SK-N-SH (cell line): ENCODE measurements at regions not wholly inside any gene's neighbourhood (a gene's known extent, or its start where the extent isn't known, plus 50 kb on each side); places are given as distances from the start of the nearest gene placed in this dataset.

Source experiments
- CTCF ChIA-PET: fragments of 300-600, 350-600 bp; formaldehyde crosslinking; extraction: SDS; loops from one replicate; lab custom pipeline; 2021; lab: Yijun Ruan, JAX
- POLR2A ChIA-PET: fragments of 350-600 bp; sonication (Branson Sonifier 250); formaldehyde crosslinking; extraction: SDS; loops from one replicate; lab custom pipeline; 2020; ENCODE audit warnings: antibody characterized with exemption, inconsistent platforms; lab: Yijun Ruan, JAX
- DNase-seq: peaks from one replicate; pipeline ENCODE4 v3.0.0; 2012
- H2AFZ ChIP-seq: fragments of 200-600 bp; sonication (generic); 2 replicates; pipeline ENCODE4 v1.8.1; 2016; ENCODE audit warnings: antibody characterized with exemption, mild to moderate bottlenecking, low read depth
- H3F3A ChIP-seq: fragments of 200-600 bp; sonication (generic); replicated peaks from 2 replicates; pipeline ENCODE3; 2016; ENCODE audit warnings: antibody characterized with exemption, mild to moderate bottlenecking; ENCODE audit not compliant: insufficient read depth
- H3K27ac ChIP-seq, 2 experiments: fragments of 200-500 bp in 1 of 2; fragments of 200-600 bp in 1 of 2; sonication (Bioruptor generic) in 1 of 2; sonication (generic), shearing (Covaris generic) in 1 of 2; 2 replicates each; pipeline versions ENCODE4 v1.5.1 to v1.6.1; 2014 to 2016; ENCODE audit warnings: low read depth in 2 of 2, inconsistent platforms in 1 of 2, low read length in 1 of 2, mild to moderate bottlenecking in 1 of 2, mixed read lengths in 1 of 2
- H3K27me3 ChIP-seq: fragments of 200-600 bp; sonication (generic), shearing (Covaris generic); 2 replicates; pipeline ENCODE4 v1.6.1; 2016; ENCODE audit warnings: mixed run types; ENCODE audit not compliant: insufficient read depth
- H3K36me3 ChIP-seq, 2 experiments: fragments of 200-500 bp in 1 of 2; fragments of 200-600 bp in 1 of 2; sonication (Bioruptor generic) in 1 of 2; sonication (generic) in 1 of 2; replicated peaks in 1 of 2; 2 replicates each; pipeline versions ENCODE3 to v1.5.1; 2014 to 2016; ENCODE audit warnings: low read length in 1 of 2, mild to moderate bottlenecking in 1 of 2; ENCODE audit not compliant: insufficient read depth in 2 of 2, control insufficient read depth in 1 of 2
- H3K4me1 ChIP-seq, 2 experiments: fragments of 200-500 bp in 1 of 2; fragments of 200-600 bp in 1 of 2; sonication (Bioruptor generic) in 1 of 2; sonication (generic), shearing (Covaris generic) in 1 of 2; 2 replicates each; pipeline versions ENCODE4 v1.5.1 to v1.6.1; 2014 to 2016; ENCODE audit warnings: low read depth in 1 of 2, low read length in 1 of 2, mixed run types in 1 of 2; ENCODE audit not compliant: insufficient read depth in 2 of 2, control insufficient read depth in 1 of 2
- H3K4me2 ChIP-seq: fragments of 200-600 bp; sonication (generic), shearing (Covaris generic); 2 replicates; pipeline ENCODE4 v1.6.1; 2017; ENCODE audit warnings: mixed run types
- H3K4me3 ChIP-seq, 2 experiments: fragments of 200-500 bp in 1 of 2; fragments of 200-600 bp in 1 of 2; sonication (Bioruptor generic) in 1 of 2; sonication (generic), shearing (Covaris generic) in 1 of 2; 2 replicates each; pipeline versions ENCODE4 v1.5.1 to v1.8.1; 2014 to 2016; ENCODE audit warnings: low read depth in 2 of 2, inconsistent platforms in 1 of 2, low read length in 1 of 2, mild to moderate bottlenecking in 1 of 2, mixed read lengths in 1 of 2, moderate library complexity in 1 of 2
- H3K79me2 ChIP-seq: fragments of 200-600 bp; sonication (generic); 2 replicates; pipeline ENCODE4 v1.8.1; 2017; ENCODE audit warnings: mild to moderate bottlenecking; ENCODE audit not compliant: insufficient read depth
- H3K9ac ChIP-seq: fragments of 200-600 bp; sonication (generic); 2 replicates; pipeline ENCODE4 v1.6.1; 2017; ENCODE audit warnings: mixed run types
- H3K9me2 ChIP-seq: fragments of 200-600 bp; sonication (generic); 2 replicates; pipeline ENCODE4 v1.6.1; 2017; ENCODE audit warnings: mixed run types
- H3K9me3 ChIP-seq: fragments of 200-600 bp; sonication (generic); 2 replicates; pipeline ENCODE4 v1.6.1; 2017; ENCODE audit warnings: mixed run types, mild to moderate bottlenecking, moderate library complexity
- H4K20me1 ChIP-seq: fragments of 200-600 bp; sonication (generic); 2 replicates; pipeline ENCODE4 v1.6.1; 2017; ENCODE audit warnings: mild to moderate bottlenecking, mixed run types; ENCODE audit not compliant: insufficient read depth
- EZH2phosphoT487 ChIP-seq: fragments of 200-600 bp; sonication (generic); IDR thresholded peaks from 2 replicates; pipeline ENCODE4 v1.6.1; 2017; ENCODE audit warnings: low read depth, mixed run types, mild to moderate bottlenecking, antibody characterized with exemption, moderate library complexity, borderline replicate concordance
- FOXM1 ChIP-seq: IDR thresholded peaks from 2 replicates; pipeline ENCODE4 v1.4.0; 2012; ENCODE audit warnings: low read depth, mild to moderate bottlenecking
- JUND ChIP-seq: IDR thresholded peaks from 2 replicates; pipeline ENCODE4 v1.4.0; 2012
- MEF2A ChIP-seq: IDR thresholded peaks from 2 replicates; pipeline ENCODE4 v1.4.0; 2012; ENCODE audit warnings: low read depth, borderline replicate concordance
- NFIC ChIP-seq: IDR thresholded peaks from 2 replicates; pipeline ENCODE4 v1.4.0; 2012; ENCODE audit warnings: borderline replicate concordance
- POLR2AphosphoS5 ChIP-seq: IDR thresholded peaks from 2 replicates; pipeline ENCODE4 v1.6.1; 2012; ENCODE audit warnings: low read depth, low read length
- RAD21 ChIP-seq: IDR thresholded peaks from 2 replicates; pipeline ENCODE4 v1.6.1; 2012; ENCODE audit warnings: mild to moderate bottlenecking, low read length
- RFX5 ChIP-seq: IDR thresholded peaks from 2 replicates; pipeline ENCODE4 v1.6.1; 2012; ENCODE audit warnings: mild to moderate bottlenecking, improper control_type of control experiment, low read length
- TCF12 ChIP-seq: IDR thresholded peaks from 2 replicates; pipeline ENCODE4 v1.4.0; 2012
- TEAD4 ChIP-seq: IDR thresholded peaks from 2 replicates; pipeline ENCODE4 v1.4.0; 2012; ENCODE audit warnings: mild to moderate bottlenecking, borderline replicate concordance; ENCODE audit not compliant: insufficient read depth
- WGBS: methylation state at CpG from one replicate; pipeline ENCODE4 v1.1.6; 2017; ENCODE audit warnings: low lambda C conversion rate; 5-methylcytosine and 5-hydroxymethylcytosine counted together
- TF ChIP-seq, protein P1 (sequence below): IDR thresholded peaks from 2 replicates; pipeline ENCODE4 v1.4.0; 2012; ENCODE audit warnings: low read depth, borderline replicate concordance
- TF ChIP-seq, protein P2 (sequence below): fragments of 200-600 bp; sonication (generic); IDR thresholded peaks from 2 replicates; pipeline ENCODE4 v1.6.1; 2017; ENCODE audit warnings: antibody characterized with exemption, mild to moderate bottlenecking, moderate library complexity
- TF ChIP-seq, protein P3 (sequence below): fragments of 150-350 bp; IDR thresholded peaks from 2 replicates; pipeline ENCODE4 v1.6.1; 2016; ENCODE audit warnings: mild to moderate bottlenecking, low read depth, low read length
- TF ChIP-seq, protein P4 (sequence below): IDR thresholded peaks from 2 replicates; pipeline ENCODE4; 2012
- TF ChIP-seq, protein P5 (sequence below): fragments of 150-350 bp; IDR thresholded peaks from 2 replicates; pipeline ENCODE4 v1.6.1; 2017; ENCODE audit warnings: antibody characterized with exemption, low read length, low read depth, borderline replicate concordance
- TF ChIP-seq, protein P6 (sequence below): IDR thresholded peaks from 2 replicates; pipeline ENCODE4 v1.4.0; 2012; ENCODE audit warnings: low read depth
- TF ChIP-seq, protein P7 (sequence below): IDR thresholded peaks from 2 replicates; pipeline ENCODE4 v1.4.0; 2012; ENCODE audit warnings: low read depth, borderline replicate concordance

DNA sequence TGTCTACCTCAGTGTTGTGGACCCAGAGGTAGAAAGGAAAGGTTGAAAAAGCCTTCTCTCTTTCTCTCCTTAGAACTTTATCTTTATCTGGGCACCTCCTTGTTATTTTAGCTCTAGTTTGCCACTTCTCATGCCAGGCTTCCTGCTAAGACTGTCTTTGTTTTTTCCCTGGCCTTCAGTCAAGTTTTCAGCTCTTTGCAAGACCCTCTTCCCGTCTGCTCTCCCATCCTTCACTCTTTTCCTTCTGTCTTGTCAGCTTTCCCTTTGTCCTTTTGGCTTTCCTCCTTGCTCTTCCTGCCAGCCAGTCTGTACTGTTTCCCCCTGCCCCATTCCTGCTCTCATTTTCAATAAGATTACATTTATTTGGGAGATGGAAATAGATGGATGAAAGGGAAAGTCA, 86.8 kb upstream of the CCN6 start (continued):
- TF ChIP-seq FOXM1 = no peak
- no peak for TF ChIP-seq POLR2AphosphoS5
- TF ChIP-seq TEAD4 = no peak

DNA sequence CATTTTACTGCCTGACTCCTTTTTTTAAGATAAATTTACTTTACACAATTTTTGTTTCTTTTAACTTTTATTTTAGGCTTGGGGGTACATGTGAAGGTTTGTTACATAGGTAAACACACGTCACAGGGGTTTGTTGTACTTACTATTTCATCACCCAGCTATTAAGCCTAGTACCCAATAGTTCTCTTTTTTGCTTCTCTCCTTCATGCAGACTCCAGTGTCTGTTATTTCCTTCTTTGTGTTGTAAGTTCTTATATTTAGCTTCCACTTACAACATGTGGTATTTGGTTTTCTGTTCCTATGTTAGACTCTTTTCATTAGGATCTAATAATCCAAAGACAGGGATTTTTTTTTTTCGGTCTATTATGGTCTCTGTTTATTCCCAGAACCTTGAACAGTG, 83.5 kb upstream of the CCN6 start:
- Histone ChIP-seq H2AFZ (no peak overlapping the region), H3K4me2 (no peak overlapping the region), H3K27me3 (no peaks in the 10 kb centered on the region)
- no peak for DNase-seq
- TF ChIP-seq MEF2A (no peak), TCF12 (no peak), NFIC (no peak), EZH2phosphoT487 (no peak), JUND (no peak), RFX5 (no peak), RAD21 (no peak)
- TF ChIP-seq, protein P1, sequence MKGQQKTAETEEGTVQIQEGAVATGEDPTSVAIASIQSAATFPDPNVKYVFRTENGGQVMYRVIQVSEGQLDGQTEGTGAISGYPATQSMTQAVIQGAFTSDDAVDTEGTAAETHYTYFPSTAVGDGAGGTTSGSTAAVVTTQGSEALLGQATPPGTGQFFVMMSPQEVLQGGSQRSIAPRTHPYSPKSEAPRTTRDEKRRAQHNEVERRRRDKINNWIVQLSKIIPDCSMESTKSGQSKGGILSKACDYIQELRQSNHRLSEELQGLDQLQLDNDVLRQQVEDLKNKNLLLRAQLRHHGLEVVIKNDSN = no peak
- TF ChIP-seq, protein P2, sequence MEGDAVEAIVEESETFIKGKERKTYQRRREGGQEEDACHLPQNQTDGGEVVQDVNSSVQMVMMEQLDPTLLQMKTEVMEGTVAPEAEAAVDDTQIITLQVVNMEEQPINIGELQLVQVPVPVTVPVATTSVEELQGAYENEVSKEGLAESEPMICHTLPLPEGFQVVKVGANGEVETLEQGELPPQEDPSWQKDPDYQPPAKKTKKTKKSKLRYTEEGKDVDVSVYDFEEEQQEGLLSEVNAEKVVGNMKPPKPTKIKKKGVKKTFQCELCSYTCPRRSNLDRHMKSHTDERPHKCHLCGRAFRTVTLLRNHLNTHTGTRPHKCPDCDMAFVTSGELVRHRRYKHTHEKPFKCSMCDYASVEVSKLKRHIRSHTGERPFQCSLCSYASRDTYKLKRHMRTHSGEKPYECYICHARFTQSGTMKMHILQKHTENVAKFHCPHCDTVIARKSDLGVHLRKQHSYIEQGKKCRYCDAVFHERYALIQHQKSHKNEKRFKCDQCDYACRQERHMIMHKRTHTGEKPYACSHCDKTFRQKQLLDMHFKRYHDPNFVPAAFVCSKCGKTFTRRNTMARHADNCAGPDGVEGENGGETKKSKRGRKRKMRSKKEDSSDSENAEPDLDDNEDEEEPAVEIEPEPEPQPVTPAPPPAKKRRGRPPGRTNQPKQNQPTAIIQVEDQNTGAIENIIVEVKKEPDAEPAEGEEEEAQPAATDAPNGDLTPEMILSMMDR = no peak
- TF ChIP-seq, protein P3, sequence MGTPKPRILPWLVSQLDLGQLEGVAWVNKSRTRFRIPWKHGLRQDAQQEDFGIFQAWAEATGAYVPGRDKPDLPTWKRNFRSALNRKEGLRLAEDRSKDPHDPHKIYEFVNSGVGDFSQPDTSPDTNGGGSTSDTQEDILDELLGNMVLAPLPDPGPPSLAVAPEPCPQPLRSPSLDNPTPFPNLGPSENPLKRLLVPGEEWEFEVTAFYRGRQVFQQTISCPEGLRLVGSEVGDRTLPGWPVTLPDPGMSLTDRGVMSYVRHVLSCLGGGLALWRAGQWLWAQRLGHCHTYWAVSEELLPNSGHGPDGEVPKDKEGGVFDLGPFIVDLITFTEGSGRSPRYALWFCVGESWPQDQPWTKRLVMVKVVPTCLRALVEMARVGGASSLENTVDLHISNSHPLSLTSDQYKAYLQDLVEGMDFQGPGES = no peak
- TF ChIP-seq, protein P4, sequence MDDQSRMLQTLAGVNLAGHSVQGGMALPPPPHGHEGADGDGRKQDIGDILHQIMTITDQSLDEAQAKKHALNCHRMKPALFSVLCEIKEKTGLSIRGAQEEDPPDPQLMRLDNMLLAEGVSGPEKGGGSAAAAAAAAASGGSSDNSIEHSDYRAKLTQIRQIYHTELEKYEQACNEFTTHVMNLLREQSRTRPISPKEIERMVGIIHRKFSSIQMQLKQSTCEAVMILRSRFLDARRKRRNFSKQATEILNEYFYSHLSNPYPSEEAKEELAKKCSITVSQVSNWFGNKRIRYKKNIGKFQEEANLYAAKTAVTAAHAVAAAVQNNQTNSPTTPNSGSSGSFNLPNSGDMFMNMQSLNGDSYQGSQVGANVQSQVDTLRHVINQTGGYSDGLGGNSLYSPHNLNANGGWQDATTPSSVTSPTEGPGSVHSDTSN = no peak
- TF ChIP-seq, protein P5, sequence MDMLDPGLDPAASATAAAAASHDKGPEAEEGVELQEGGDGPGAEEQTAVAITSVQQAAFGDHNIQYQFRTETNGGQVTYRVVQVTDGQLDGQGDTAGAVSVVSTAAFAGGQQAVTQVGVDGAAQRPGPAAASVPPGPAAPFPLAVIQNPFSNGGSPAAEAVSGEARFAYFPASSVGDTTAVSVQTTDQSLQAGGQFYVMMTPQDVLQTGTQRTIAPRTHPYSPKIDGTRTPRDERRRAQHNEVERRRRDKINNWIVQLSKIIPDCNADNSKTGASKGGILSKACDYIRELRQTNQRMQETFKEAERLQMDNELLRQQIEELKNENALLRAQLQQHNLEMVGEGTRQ = no peak
- TF ChIP-seq, protein P6, sequence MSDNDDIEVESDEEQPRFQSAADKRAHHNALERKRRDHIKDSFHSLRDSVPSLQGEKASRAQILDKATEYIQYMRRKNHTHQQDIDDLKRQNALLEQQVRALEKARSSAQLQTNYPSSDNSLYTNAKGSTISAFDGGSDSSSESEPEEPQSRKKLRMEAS = no peak
- TF ChIP-seq, protein P7, sequence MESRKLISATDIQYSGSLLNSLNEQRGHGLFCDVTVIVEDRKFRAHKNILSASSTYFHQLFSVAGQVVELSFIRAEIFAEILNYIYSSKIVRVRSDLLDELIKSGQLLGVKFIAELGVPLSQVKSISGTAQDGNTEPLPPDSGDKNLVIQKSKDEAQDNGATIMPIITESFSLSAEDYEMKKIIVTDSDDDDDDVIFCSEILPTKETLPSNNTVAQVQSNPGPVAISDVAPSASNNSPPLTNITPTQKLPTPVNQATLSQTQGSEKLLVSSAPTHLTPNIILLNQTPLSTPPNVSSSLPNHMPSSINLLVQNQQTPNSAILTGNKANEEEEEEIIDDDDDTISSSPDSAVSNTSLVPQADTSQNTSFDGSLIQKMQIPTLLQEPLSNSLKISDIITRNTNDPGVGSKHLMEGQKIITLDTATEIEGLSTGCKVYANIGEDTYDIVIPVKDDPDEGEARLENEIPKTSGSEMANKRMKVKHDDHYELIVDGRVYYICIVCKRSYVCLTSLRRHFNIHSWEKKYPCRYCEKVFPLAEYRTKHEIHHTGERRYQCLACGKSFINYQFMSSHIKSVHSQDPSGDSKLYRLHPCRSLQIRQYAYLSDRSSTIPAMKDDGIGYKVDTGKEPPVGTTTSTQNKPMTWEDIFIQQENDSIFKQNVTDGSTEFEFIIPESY = no peak
- TF ChIP-seq, all 33 proteins: peak for 0
- H3K27ac ChIP-seq = no peak overlapping the region
- peaks cover 15% of the 10 kb centered on the region for H3F3A ChIP-seq
- H3K9ac ChIP-seq = no peak overlapping the region
- POLR2A ChIA-PET = no interaction called here
- no peaks in the 10 kb centered on the region for H4K20me1 ChIP-seq
- H3K9me2 ChIP-seq = no peaks in the 10 kb centered on the region
- H3K79me2 ChIP-seq = no peaks in the 10 kb centered on the region
- peaks cover 6 to 9% of the 10 kb centered on the region in 2 experiments; a peak in 3 of 4 replicates for H3K4me1 ChIP-seq
- H3K4me3 ChIP-seq = no peak overlapping the region
- H3K36me3 ChIP-seq = no peaks in the 10 kb centered on the region
- no peaks in the 10 kb centered on the region for H3K9me3 ChIP-seq
- 76% methylated on average over 2 of the region's 2 CpGs for WGBS
- CTCF ChIA-PET = no interaction called here
